OCI-LY7 (cell line): ENCODE measurements at regions not wholly inside any gene's neighbourhood (a gene's known extent, or its start where the extent isn't known, plus 50 kb on each side); places are given as distances from the start of the nearest gene placed in this dataset.

Source experiments
- CTCF ChIP-seq: fragments of 200-600 bp; sonication (generic); conservative IDR thresholded peaks from 2 replicates; pipeline ENCODE4 v1.5.1; 2014; ENCODE audit warnings: mild to moderate bottlenecking, antibody characterized with exemption, low read length, moderate library complexity, mixed read lengths
- EZH2phosphoT487 ChIP-seq: fragments of 200-600 bp; sonication (generic); IDR thresholded peaks from 2 replicates; pipeline ENCODE4 v1.6.1; 2018; ENCODE audit warnings: low read depth, borderline replicate concordance, mild to moderate bottlenecking, mixed run types, antibody characterized with exemption, low read length, moderate library complexity, mixed read lengths

- TF ChIP-seq CTCF: no peak
- no peak for TF ChIP-seq EZH2phosphoT487
Observed at GRCh38 chr15:61564785-61565184, 335.7 kb upstream of the RORA start.
